Hematopoietic multipotent progenitor cell treated with erythropoietin and hydrocortisone succinate and interleukin-3 and kit ligand, for 15 days (in vitro differentiated cells): ENCODE measurements at regions not wholly inside any gene's neighbourhood (a gene's known extent, or its start where the extent isn't known, plus 50 kb on each side); places are given as distances from the start of the nearest gene placed in this dataset.

Experiments
- DNase-seq: peaks from one replicate; pipeline ENCODE4 v3.0.0-alpha.2; 2015; ENCODE audit warnings: low spot score

GRCh38 chr19:28841531-28841930 lies 371.4 kb downstream of the UQCRFS1 start:
- DNase-seq: no peak

- DNase-seq: no peak
Measured at GRCh38 chr19:28840891-28841290, 372.1 kb downstream of the UQCRFS1 start.

GRCh38 chr19:28839455-28839854 lies 373.5 kb downstream of the UQCRFS1 start:
- no peak for DNase-seq

- DNase-seq: no peak
Measured at GRCh38 chr19:28838909-28839308, 374.0 kb downstream of the UQCRFS1 start.

- no peak for DNase-seq
Measured at GRCh38 chr19:28836421-28836820, 376.5 kb downstream of the UQCRFS1 start.

- DNase-seq: no peak
Measured at GRCh38 chr19:28834996-28835395, 378.0 kb downstream of the UQCRFS1 start.

- DNase-seq: no peak
Measured at GRCh38 chr19:28831462-28831861, 381.5 kb downstream of the UQCRFS1 start.

- no peak for DNase-seq
Measured at GRCh38 chr19:28829762-28830161, 383.2 kb downstream of the UQCRFS1 start.

GRCh38 chr19:28829359-28829758 lies 383.6 kb downstream of the UQCRFS1 start:
- DNase-seq: no peak

- DNase-seq: no peak
Measured at GRCh38 chr19:28828276-28828870, 384.6 kb downstream of the UQCRFS1 start.

- no peak for DNase-seq
Measured at GRCh38 chr19:28827382-28827781, 385.6 kb downstream of the UQCRFS1 start.

- DNase-seq: no peak
Measured at GRCh38 chr19:28823338-28823961, 389.5 kb downstream of the UQCRFS1 start.

GRCh38 chr19:28820289-28820688 lies 392.7 kb downstream of the UQCRFS1 start:
- no peak for DNase-seq

- no peak for DNase-seq
Measured at GRCh38 chr19:28815257-28815656, 397.7 kb downstream of the UQCRFS1 start.

- DNase-seq: no peak
Measured at GRCh38 chr19:28794301-28794700, 418.6 kb downstream of the UQCRFS1 start.

- no peak for DNase-seq
Measured at GRCh38 chr19:28793391-28794168, 419.4 kb downstream of the UQCRFS1 start.

- DNase-seq: no peak
Measured at GRCh38 chr19:28785971-28786370, 427.0 kb downstream of the UQCRFS1 start.

GRCh38 chr19:28764066-28764465 lies 448.9 kb downstream of the UQCRFS1 start:
- no peak for DNase-seq

GRCh38 chr19:28746478-28746877 lies 466.5 kb downstream of the UQCRFS1 start:
- DNase-seq: no peak

- DNase-seq: no peak
Measured at GRCh38 chr19:28744943-28745342, 468.0 kb downstream of the UQCRFS1 start.

- DNase-seq: no peak
Measured at GRCh38 chr19:28744014-28744413, 468.9 kb downstream of the UQCRFS1 start.

GRCh38 chr19:28737021-28737895 lies 475.7 kb downstream of the UQCRFS1 start:
- DNase-seq: no peak
